Astrocyte (in vitro differentiated cells and primary cell): ENCODE measurements at regions not wholly inside any gene's neighbourhood (a gene's known extent, or its start where the extent isn't known, plus 50 kb on each side); places are given as distances from the start of the nearest gene placed in this dataset.

Source experiments
- DNase-seq: peaks from one replicate; pipeline ENCODE4 v3.0.0-alpha.2; 2010; ENCODE audit warnings: low read depth
- FAIRE-seq: peaks from 2 replicates; lab custom pipeline; 2011; peaks lifted over from hg19 to GRCh38; lab: Jason Lieb, UNC
- H2AFZ ChIP-seq: 2 replicates; pipeline ENCODE4 v1.6.0; 2012; ENCODE audit warnings: low read depth, low read length, inconsistent platforms
- H3K27ac ChIP-seq: 2 replicates; pipeline ENCODE4 v1.5.1; 2011; ENCODE audit warnings: low read depth, low read length, inconsistent platforms
- H3K27me3 ChIP-seq: 2 replicates; pipeline ENCODE4 v1.6.0; 2011; ENCODE audit warnings: low read length, inconsistent platforms; ENCODE audit not compliant: insufficient read depth
- H3K36me3 ChIP-seq: 2 replicates; pipeline ENCODE4 v1.5.1; 2011; ENCODE audit warnings: low read length, inconsistent platforms; ENCODE audit not compliant: insufficient read depth
- H3K4me1 ChIP-seq: 2 replicates; pipeline ENCODE4 v1.5.1; 2011; ENCODE audit warnings: low read length, inconsistent platforms; ENCODE audit not compliant: insufficient read depth
- H3K4me2 ChIP-seq: 2 replicates; pipeline ENCODE4 v1.6.0; 2012; ENCODE audit warnings: low read length, inconsistent platforms
- H3K4me3 ChIP-seq: 2 replicates; pipeline ENCODE4 v1.5.1; 2011; ENCODE audit warnings: low read depth, mild to moderate bottlenecking, low read length, inconsistent platforms; ENCODE audit not compliant: insufficient read depth
- H3K79me2 ChIP-seq: 2 replicates; pipeline ENCODE4 v1.6.0; 2012; ENCODE audit warnings: mild to moderate bottlenecking, low read length, inconsistent platforms; ENCODE audit not compliant: insufficient read depth
- H3K9ac ChIP-seq: 2 replicates; pipeline ENCODE4 v1.6.0; 2012; ENCODE audit warnings: mild to moderate bottlenecking, low read length, inconsistent platforms
- H3K9me3 ChIP-seq: 2 replicates; pipeline ENCODE4 v1.5.1; 2012; ENCODE audit warnings: low read depth, mild to moderate bottlenecking, low read length, inconsistent platforms; ENCODE audit not compliant: insufficient read depth
- H4K20me1 ChIP-seq: 2 replicates; pipeline ENCODE4 v1.6.0; 2012; ENCODE audit warnings: low read length, inconsistent platforms; ENCODE audit not compliant: insufficient read depth
- H3K27ac Mint-ChIP-seq: one replicate; pipeline ENCODE4 v1.8.0; 2021; ENCODE audit warnings: mild to moderate bottlenecking, mixed read lengths; ENCODE audit not compliant: unreplicated experiment
- H3K27me3 Mint-ChIP-seq: one replicate; pipeline ENCODE4 v1.8.0; 2021; ENCODE audit warnings: low read depth, mixed read lengths; ENCODE audit not compliant: unreplicated experiment
- H3K36me3 Mint-ChIP-seq: one replicate; pipeline ENCODE4 v1.8.0; 2021; ENCODE audit warnings: low read depth, mixed read lengths; ENCODE audit not compliant: unreplicated experiment
- H3K4me1 Mint-ChIP-seq: one replicate; pipeline ENCODE4 v1.8.0; 2021; ENCODE audit warnings: low read depth, mixed read lengths; ENCODE audit not compliant: unreplicated experiment
- H3K4me3 Mint-ChIP-seq: one replicate; pipeline ENCODE4 v1.8.0; 2021; ENCODE audit warnings: mild to moderate bottlenecking, moderate library complexity, mixed read lengths; ENCODE audit not compliant: unreplicated experiment
- H3K9me3 Mint-ChIP-seq: one replicate; pipeline ENCODE4 v1.8.0; 2021; ENCODE audit warnings: mild to moderate bottlenecking, mixed read lengths; ENCODE audit not compliant: unreplicated experiment
- EZH2 ChIP-seq: IDR thresholded peaks from 2 replicates; pipeline ENCODE4 v1.6.1; 2012; ENCODE audit warnings: mild to moderate bottlenecking, low read length, inconsistent platforms; ENCODE audit not compliant: insufficient read depth
- TF ChIP-seq, protein P1 (sequence below): IDR thresholded peaks from 2 replicates; pipeline ENCODE4 v1.5.1; 2011; ENCODE audit warnings: low read depth, mild to moderate bottlenecking, inconsistent platforms, low read length, moderate library complexity; ENCODE audit not compliant: insufficient read depth

GRCh38 chr5:118224546-118224945 lies 763.8 kb downstream of the DTWD2 start:
- FAIRE-seq (no peak), DNase-seq (peak; percentile 74)
- Histone ChIP-seq H3K4me2 (peak overlapping the region; percentile 63), H3K4me3 (no peak overlapping the region), H3K9me3 (no peaks in the 10 kb centered on the region), H2AFZ (no peak overlapping the region), H3K27ac (no peak overlapping the region), H3K79me2 (no peaks in the 10 kb centered on the region), H3K9ac (no peak overlapping the region), H3K36me3 (no peaks in the 10 kb centered on the region), H3K27me3 (no peaks in the 10 kb centered on the region), H3K4me1 (peaks cover 4% of the 10 kb centered on the region), H4K20me1 (no peaks in the 10 kb centered on the region)
- no peak overlapping the region for H3K27ac Mint-ChIP-seq
- H3K27me3 Mint-ChIP-seq: no peaks in the 10 kb centered on the region
- no peak for TF ChIP-seq EZH2
- TF ChIP-seq, protein P1, sequence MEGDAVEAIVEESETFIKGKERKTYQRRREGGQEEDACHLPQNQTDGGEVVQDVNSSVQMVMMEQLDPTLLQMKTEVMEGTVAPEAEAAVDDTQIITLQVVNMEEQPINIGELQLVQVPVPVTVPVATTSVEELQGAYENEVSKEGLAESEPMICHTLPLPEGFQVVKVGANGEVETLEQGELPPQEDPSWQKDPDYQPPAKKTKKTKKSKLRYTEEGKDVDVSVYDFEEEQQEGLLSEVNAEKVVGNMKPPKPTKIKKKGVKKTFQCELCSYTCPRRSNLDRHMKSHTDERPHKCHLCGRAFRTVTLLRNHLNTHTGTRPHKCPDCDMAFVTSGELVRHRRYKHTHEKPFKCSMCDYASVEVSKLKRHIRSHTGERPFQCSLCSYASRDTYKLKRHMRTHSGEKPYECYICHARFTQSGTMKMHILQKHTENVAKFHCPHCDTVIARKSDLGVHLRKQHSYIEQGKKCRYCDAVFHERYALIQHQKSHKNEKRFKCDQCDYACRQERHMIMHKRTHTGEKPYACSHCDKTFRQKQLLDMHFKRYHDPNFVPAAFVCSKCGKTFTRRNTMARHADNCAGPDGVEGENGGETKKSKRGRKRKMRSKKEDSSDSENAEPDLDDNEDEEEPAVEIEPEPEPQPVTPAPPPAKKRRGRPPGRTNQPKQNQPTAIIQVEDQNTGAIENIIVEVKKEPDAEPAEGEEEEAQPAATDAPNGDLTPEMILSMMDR: no peak
- no peak overlapping the region for H3K4me3 Mint-ChIP-seq
- H3K9me3 Mint-ChIP-seq: no peaks in the 10 kb centered on the region
- peaks cover 8% of the 10 kb centered on the region for H3K4me1 Mint-ChIP-seq
- H3K36me3 Mint-ChIP-seq: no peaks in the 10 kb centered on the region

- no peak for FAIRE-seq
- Mint-ChIP-seq H3K27me3 (no peaks in the 10 kb centered on the region), H3K9me3 (no peaks in the 10 kb centered on the region), H3K36me3 (no peaks in the 10 kb centered on the region), H3K4me1 (peaks cover 6% of the 10 kb centered on the region), H3K4me3 (no peak overlapping the region), H3K27ac (no peak overlapping the region)
- Histone ChIP-seq H3K9ac (no peak overlapping the region), H3K4me1 (peaks cover 4% of the 10 kb centered on the region), H3K79me2 (no peaks in the 10 kb centered on the region), H3K9me3 (peaks cover 3% of the 10 kb centered on the region), H3K4me2 (no peak overlapping the region), H2AFZ (no peak overlapping the region), H3K36me3 (no peaks in the 10 kb centered on the region), H3K4me3 (no peak overlapping the region), H4K20me1 (no peaks in the 10 kb centered on the region), H3K27ac (no peak overlapping the region), H3K27me3 (no peaks in the 10 kb centered on the region)
- DNase-seq: peak; percentile 8
- TF ChIP-seq, protein P1: no peak
- no peak for TF ChIP-seq EZH2
These were observed 767.7 kb downstream of the DTWD2 start for GRCh38 chr5:118220556-118221195.

- Histone ChIP-seq H3K9me3 (no peaks in the 10 kb centered on the region), H3K79me2 (no peaks in the 10 kb centered on the region), H4K20me1 (no peaks in the 10 kb centered on the region), H3K27me3 (no peaks in the 10 kb centered on the region), H3K36me3 (no peaks in the 10 kb centered on the region), H2AFZ (no peak overlapping the region), H3K4me2 (no peak overlapping the region), H3K4me1 (no peaks in the 10 kb centered on the region), H3K4me3 (no peak overlapping the region), H3K9ac (no peak overlapping the region), H3K27ac (no peak overlapping the region)
- no peak for FAIRE-seq
- H3K27ac Mint-ChIP-seq: no peak overlapping the region
- TF ChIP-seq, protein P1: no peak
- no peak for TF ChIP-seq EZH2
- peaks cover 3% of the 10 kb centered on the region for H3K9me3 Mint-ChIP-seq
- H3K27me3 Mint-ChIP-seq: no peaks in the 10 kb centered on the region
- H3K4me3 Mint-ChIP-seq: no peak overlapping the region
- no peaks in the 10 kb centered on the region for H3K4me1 Mint-ChIP-seq
- DNase-seq: no peak
- peaks cover 2% of the 10 kb centered on the region for H3K36me3 Mint-ChIP-seq
These were observed 776.7 kb downstream of the DTWD2 start for GRCh38 chr5:118211606-118212005.
